ENCODE measurements at regions not wholly inside any gene's neighbourhood (a gene's known extent, or its start where the extent isn't known, plus 50 kb on each side); places are given as distances from the start of the nearest gene placed in this dataset.

DNA sequence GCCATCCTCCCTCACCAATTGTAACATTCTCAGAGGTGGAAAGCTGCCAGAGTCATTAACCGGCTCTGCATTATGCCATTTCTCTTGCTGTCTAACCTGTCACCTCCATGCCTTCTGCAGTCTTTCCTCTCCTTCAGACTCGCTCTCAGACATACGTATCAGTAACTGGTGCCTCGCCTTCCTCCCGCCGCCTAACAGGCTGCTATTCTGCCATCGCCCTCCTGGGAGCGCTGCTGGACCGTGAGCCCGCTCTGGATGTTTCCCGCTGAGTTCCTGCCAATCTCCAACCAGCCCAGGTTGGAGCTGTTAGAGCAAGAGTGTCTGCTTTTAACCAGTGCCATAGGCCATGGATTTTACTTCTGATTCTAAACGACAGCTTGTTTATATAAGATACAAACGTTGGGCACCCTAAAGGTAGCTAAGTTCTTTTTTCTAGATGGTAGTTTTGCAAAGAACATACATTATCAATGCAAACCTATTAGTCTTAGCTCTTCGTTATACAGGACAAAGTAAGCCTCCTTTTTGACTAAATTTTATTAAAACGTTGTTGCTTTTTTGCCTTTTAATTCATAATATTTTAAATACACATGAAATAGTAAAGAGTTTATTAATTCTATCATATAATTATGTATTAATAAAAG is 59.5 kb upstream of the NEIL3 start:
- TF ChIP-seq, protein P1, sequence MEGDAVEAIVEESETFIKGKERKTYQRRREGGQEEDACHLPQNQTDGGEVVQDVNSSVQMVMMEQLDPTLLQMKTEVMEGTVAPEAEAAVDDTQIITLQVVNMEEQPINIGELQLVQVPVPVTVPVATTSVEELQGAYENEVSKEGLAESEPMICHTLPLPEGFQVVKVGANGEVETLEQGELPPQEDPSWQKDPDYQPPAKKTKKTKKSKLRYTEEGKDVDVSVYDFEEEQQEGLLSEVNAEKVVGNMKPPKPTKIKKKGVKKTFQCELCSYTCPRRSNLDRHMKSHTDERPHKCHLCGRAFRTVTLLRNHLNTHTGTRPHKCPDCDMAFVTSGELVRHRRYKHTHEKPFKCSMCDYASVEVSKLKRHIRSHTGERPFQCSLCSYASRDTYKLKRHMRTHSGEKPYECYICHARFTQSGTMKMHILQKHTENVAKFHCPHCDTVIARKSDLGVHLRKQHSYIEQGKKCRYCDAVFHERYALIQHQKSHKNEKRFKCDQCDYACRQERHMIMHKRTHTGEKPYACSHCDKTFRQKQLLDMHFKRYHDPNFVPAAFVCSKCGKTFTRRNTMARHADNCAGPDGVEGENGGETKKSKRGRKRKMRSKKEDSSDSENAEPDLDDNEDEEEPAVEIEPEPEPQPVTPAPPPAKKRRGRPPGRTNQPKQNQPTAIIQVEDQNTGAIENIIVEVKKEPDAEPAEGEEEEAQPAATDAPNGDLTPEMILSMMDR (IDR thresholded peaks at IDR 0.05; ENCODE audit: low read depth, low read length): peak; percentile 100
- no peak for TF ChIP-seq EZH2phosphoT487 (IDR thresholded peaks at IDR 0.05; ENCODE audit: low read depth)
